Mucosa of rectum (tissue), 2 donors: ENCODE measurements at regions not wholly inside any gene's neighbourhood (a gene's known extent, or its start where the extent isn't known, plus 50 kb on each side); places are given as distances from the start of the nearest gene placed in this dataset.

Experiments
- H3K27ac ChIP-seq, 2 donors: one replicate each; pipeline ENCODE4 v1.7.0; 2013; ENCODE audit warnings: inconsistent platforms in 2 of 2, low read depth in 2 of 2, low read length in 2 of 2
- H3K27me3 ChIP-seq, 2 donors: one replicate each; pipeline ENCODE4 v1.7.0; 2013; ENCODE audit warnings: low read length in 2 of 2; ENCODE audit not compliant: control insufficient read depth in 2 of 2, insufficient read depth in 2 of 2
- H3K36me3 ChIP-seq, 2 donors: one replicate each; pipeline ENCODE4 v1.7.0; 2013; ENCODE audit warnings: low read length in 2 of 2; ENCODE audit not compliant: control insufficient read depth in 2 of 2, insufficient read depth in 2 of 2
- H3K4me1 ChIP-seq, 2 donors: one replicate each; pipeline ENCODE4 v1.7.0; 2013; ENCODE audit warnings: low read length in 2 of 2, mild to moderate bottlenecking in 1 of 2; ENCODE audit not compliant: control insufficient read depth in 2 of 2, insufficient read depth in 2 of 2
- H3K4me3 ChIP-seq, 2 donors: one replicate each; pipeline ENCODE4 v1.7.0; 2013; ENCODE audit warnings: low read length in 2 of 2
- H3K9ac ChIP-seq, 2 donors: one replicate each; pipeline ENCODE4 v1.7.0; 2013; ENCODE audit warnings: low read length in 2 of 2, low read depth in 1 of 2, mild to moderate bottlenecking in 1 of 2
- H3K9me3 ChIP-seq, 2 donors: one replicate each; pipeline ENCODE4 v1.7.0; 2013; ENCODE audit warnings: low read length in 2 of 2; ENCODE audit not compliant: control insufficient read depth in 2 of 2
- donor health status: healthy.
- donor health status: Normal muscosa, but diverticular disease.

DNA sequence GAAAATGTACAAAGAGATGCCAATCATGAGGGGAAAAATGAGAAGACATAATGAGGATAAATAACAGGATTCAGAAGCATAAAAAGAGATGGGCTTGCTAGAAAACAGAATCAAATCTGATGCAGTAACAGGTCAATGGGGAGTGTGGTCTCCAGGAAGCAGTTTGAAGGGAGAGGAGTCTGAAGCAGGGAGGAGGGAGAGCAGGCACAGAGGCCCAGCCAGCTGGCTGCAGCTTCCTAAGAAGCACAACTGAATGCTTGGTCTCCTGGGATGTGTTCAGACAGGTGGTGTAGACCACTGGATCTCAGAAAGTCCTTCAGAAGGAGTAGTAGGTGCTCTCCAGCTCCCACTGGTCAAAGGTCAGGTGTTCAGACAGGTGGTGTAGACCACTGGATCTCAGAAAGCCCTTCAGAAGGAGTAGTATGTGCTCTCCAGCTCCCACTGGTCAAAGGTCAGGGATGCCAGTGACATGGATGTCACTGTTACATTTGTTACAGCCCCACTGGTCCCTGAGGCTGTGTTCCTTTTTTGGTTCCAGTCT lies 68.3 kb upstream of the UBAC2 start:
- Histone ChIP-seq H3K9ac (no peak overlapping the region), H3K27me3 (no peaks in the 10 kb centered on the region), H3K9me3 (no peaks in the 10 kb centered on the region), H3K4me3 (no peak overlapping the region), H3K27ac (no peak overlapping the region), H3K36me3 (no peaks in the 10 kb centered on the region), H3K4me1 (no peaks in the 10 kb centered on the region)

DNA sequence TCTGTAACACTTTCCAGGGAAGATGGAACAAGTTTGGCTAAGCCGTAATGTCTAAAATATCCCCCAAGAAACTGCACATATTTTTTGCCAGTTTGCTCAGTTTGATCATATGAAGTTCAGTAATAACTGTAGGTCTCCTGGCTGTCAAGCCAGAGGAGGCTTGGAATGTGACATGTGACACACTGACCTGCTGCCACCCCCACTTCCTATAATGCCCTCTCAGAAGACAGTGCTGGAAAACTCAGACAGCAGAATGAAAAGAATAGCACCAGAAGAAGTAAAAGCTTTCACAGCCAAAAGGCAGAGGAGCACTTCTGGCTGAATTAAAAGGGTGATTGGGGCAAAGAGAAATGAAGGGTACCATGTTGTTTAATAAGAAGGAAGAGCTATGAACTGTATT lies 67.4 kb upstream of the UBAC2 start:
- H3K9ac ChIP-seq: no peak overlapping the region
- no peaks in the 10 kb centered on the region for H3K4me1 ChIP-seq
- H3K9me3 ChIP-seq: no peaks in the 10 kb centered on the region
- H3K36me3 ChIP-seq: no peaks in the 10 kb centered on the region
- no peak overlapping the region for H3K27ac ChIP-seq
- no peak overlapping the region for H3K4me3 ChIP-seq
- no peaks in the 10 kb centered on the region for H3K27me3 ChIP-seq

DNA sequence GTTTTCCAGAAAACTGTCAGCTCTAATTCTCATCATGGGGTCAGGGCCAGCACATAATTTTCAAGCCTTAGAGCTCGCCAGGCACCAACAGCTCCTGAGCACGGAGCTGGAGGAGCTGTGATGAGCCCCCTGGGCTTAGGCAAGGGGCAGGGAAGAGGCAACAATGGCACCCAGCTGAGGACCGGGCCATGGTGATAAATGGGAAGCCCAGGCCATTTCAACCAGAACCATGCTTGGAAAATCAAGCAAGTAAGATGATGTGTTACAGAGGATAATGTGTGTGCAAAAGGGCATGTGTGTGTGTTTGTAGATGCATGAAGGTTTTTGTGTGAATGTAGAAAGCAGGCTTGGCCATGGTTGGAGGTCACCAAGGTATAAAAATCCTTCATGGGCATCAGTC lies 66.8 kb upstream of the UBAC2 start:
- H3K9me3 ChIP-seq: no peaks in the 10 kb centered on the region
- no peak overlapping the region for H3K4me3 ChIP-seq
- no peak overlapping the region for H3K9ac ChIP-seq
- no peaks in the 10 kb centered on the region for H3K4me1 ChIP-seq
- no peaks in the 10 kb centered on the region for H3K36me3 ChIP-seq
- no peak overlapping the region for H3K27ac ChIP-seq
- no peaks in the 10 kb centered on the region for H3K27me3 ChIP-seq

DNA sequence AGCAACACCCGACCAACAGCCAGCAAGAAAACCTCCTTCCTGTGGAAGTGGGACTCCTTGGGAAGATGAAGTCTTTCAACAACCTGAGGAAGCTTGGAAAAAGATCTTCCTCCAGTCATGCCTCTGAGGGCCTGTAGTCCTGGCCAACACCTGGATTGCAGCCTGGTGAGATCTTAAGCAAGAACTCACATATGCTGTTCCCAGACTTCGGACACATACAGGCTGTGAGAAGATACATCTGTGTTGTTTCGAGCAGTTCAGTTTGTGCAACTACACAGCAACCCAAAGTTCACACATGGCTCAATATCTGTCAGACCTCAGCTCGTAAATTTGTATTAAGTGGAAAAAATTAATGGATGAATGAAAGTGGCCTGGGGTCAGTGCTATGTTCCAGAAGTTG lies 65.1 kb upstream of the UBAC2 start:
- no peak overlapping the region for H3K4me3 ChIP-seq
- no peak overlapping the region for H3K27ac ChIP-seq
- no peaks in the 10 kb centered on the region for H3K36me3 ChIP-seq
- H3K27me3 ChIP-seq: no peaks in the 10 kb centered on the region
- no peak overlapping the region for H3K9ac ChIP-seq
- H3K4me1 ChIP-seq: no peaks in the 10 kb centered on the region
- no peaks in the 10 kb centered on the region for H3K9me3 ChIP-seq

DNA sequence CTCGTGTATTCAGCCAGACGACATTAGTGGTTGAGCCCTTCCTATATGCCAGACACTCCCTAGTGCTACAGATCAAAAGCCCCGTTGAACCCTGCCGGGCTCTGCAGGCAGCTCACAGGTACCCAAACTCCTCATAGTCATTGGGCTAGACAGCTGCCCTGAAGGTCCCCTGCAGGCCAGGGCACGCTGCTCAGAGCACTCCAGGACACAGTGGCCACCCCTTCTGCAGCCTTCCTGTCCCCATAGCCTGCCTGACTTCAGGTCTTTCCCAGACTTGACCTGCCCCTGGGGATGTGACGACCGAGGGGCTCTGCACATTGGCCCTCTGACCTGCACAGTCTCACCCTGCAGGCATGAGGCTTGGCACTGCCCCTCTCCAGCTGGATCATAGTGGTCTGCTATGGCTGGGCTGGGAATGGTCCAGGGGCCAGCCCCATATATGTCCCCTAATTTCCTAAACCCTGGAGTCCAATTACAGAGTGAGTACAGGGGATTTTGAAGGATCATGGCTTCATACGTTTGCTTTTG lies 64.2 kb upstream of the UBAC2 start:
- Histone ChIP-seq H3K27ac (no peak overlapping the region), H3K4me1 (no peaks in the 10 kb centered on the region), H3K9ac (no peak overlapping the region), H3K4me3 (no peak overlapping the region), H3K9me3 (no peaks in the 10 kb centered on the region), H3K27me3 (peaks cover 0 to 8% of the 10 kb centered on the region in 2 donors), H3K36me3 (no peaks in the 10 kb centered on the region)

DNA sequence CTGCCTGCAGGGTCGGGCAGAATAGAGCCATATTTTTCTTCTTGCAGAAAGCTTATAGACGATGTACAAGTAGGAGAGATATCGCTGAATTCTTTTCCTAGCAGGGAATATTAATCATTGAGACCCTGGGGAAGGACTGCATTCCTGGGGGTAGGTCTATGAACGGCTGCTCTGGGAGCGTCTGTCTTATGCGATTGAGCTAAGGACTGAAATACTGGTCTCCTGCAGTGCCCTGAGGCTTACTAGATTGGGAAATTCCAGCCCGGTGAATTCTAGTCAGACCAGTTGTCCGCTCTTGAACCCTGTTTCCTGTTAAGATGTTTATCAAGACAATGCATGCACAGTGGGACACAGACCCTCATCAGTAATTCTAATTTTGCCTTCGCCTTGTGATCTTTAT lies 59.8 kb upstream of the UBAC2 start:
- H3K27me3 ChIP-seq: peaks cover 0 to 9% of the 10 kb centered on the region in 2 donors
- no peak overlapping the region for H3K9ac ChIP-seq
- H3K36me3 ChIP-seq: no peaks in the 10 kb centered on the region
- H3K4me1 ChIP-seq: no peaks in the 10 kb centered on the region
- H3K27ac ChIP-seq: no peak overlapping the region
- H3K4me3 ChIP-seq: no peak overlapping the region
- H3K9me3 ChIP-seq: no peaks in the 10 kb centered on the region

DNA sequence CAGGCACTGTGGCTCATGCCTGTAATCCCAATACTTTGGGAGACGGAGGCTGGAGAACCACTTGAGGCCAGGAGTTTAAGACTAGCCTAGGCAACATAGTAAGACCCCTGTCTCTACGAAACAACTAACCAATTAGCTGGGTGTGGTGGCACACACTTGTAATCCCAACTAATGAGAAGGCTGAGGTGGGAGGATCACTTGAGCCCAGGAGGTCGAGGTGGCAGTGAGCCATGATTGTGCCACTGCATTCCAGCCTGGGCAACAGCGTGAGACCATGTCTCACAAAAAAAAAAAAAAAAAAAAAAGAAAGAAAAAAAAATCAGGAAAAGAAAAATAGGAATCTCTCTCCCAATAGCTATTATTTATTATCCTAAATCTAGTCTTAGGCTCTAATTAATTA lies 56.8 kb upstream of the UBAC2 start:
- Histone ChIP-seq H3K27ac (no peak overlapping the region), H3K27me3 (peaks cover 0 to 9% of the 10 kb centered on the region in 2 donors), H3K4me3 (no peak overlapping the region), H3K36me3 (no peaks in the 10 kb centered on the region), H3K9ac (no peak overlapping the region), H3K4me1 (no peaks in the 10 kb centered on the region), H3K9me3 (no peaks in the 10 kb centered on the region)

DNA sequence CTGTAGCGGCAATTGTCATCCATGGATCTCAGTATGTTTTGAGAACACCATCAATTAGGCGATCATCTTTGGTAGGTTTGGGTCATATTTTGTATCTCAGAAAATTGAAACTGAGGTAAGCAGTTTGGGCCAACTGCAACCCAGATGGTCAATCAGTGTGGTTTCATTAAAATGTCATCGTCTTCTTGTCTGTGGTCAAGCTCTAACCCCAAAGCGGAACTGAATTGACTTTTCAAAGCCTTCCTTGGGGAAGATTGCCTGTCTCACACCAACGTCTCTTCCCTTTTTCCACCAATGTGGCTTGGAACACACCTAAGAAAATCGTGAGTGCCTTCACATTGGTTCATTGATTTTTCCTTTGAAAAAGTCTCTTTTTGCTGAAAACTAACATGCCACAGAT lies 56.3 kb upstream of the UBAC2 start:
- H3K4me3 ChIP-seq: no peak overlapping the region
- peaks cover 0 to 9% of the 10 kb centered on the region in 2 donors for H3K27me3 ChIP-seq
- H3K36me3 ChIP-seq: no peaks in the 10 kb centered on the region
- H3K9ac ChIP-seq: no peak overlapping the region
- H3K9me3 ChIP-seq: no peaks in the 10 kb centered on the region
- H3K27ac ChIP-seq: no peak overlapping the region
- no peaks in the 10 kb centered on the region for H3K4me1 ChIP-seq

DNA sequence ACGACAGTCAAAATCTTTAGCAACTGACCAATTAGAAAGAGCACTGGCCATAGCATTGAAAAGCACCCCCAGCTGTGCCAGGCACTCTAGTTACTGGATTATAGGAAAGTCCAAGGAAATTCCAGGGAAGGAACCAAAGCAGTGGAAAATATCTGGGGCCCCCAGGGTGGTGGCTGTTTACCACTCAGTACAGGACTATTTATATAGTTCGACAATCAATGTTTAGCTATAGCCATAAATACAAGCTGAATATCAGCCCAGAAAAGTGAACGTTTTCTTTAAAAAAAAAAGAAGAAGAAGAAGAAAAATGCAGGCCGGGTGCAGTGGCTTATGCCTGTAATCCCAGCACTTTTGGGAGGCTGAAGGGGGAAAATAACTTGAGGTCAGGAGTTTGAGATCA lies 55.2 kb upstream of the UBAC2 start:
- no peaks in the 10 kb centered on the region for H3K36me3 ChIP-seq
- peaks cover 0 to 9% of the 10 kb centered on the region in 2 donors for H3K27me3 ChIP-seq
- no peak overlapping the region for H3K9ac ChIP-seq

DNA sequence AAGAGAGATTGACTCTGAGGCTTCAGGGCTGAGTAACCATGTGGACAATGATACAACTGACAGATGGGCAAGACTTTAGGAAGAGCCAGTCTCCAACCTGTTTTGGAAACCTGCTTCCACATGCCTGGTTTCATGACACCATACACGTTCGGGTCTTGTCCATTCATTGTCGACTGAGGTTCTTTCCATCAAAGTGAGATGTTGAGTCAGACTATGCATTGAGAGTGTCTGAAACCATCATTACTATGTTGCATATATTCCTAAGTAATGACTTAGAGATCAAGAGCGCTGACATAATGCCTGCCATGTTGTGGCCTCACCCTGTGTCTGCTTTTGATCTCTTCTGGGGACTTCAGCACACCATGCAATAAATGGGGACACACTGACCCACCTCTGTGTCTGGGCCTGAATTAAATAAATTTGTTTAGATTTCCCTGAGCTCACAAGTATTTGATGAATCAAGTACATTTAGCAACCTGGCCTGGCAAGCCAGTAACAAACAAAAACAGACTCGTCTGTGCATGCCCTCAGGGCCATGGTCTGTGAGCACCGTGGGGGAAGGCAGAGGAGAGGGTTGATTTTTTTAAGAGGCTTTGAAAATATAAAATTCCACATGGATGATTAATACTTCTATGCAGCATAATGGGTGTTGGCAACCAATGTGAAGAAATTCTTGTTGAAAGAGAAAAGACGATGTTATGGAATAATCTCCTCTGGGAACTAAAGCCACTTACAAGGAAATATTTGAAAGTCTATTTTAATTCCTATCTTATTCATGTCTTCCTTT lies 49.9 kb upstream of the UBAC2 start:
- no peak overlapping the region for H3K9ac ChIP-seq
- H3K4me1 ChIP-seq: no peaks in the 10 kb centered on the region
- no peak overlapping the region for H3K4me3 ChIP-seq
- H3K36me3 ChIP-seq: no peaks in the 10 kb centered on the region
- no peak overlapping the region for H3K27ac ChIP-seq
- no peaks in the 10 kb centered on the region for H3K9me3 ChIP-seq
- H3K27me3 ChIP-seq: no peaks in the 10 kb centered on the region

More for the DNA sequence above, 55.2 kb upstream of the UBAC2 start:
- Histone ChIP-seq H3K27ac (no peak overlapping the region), H3K4me3 (no peak overlapping the region), H3K4me1 (no peaks in the 10 kb centered on the region), H3K9me3 (no peaks in the 10 kb centered on the region)
